Bronchial epithelial cell (primary cell): ENCODE measurements at regions not wholly inside any gene's neighbourhood (a gene's known extent, or its start where the extent isn't known, plus 50 kb on each side); places are given as distances from the start of the nearest gene placed in this dataset.

ENCODE experiments used
- DNase-seq: peaks from one replicate; pipeline ENCODE4 v3.0.0-alpha.2; 2010; ENCODE audit warnings: low read depth
- FAIRE-seq: peaks from 2 replicates; lab custom pipeline; 2011; peaks lifted over from hg19 to GRCh38; lab: Jason Lieb, UNC
- H3K27me3 ChIP-seq: 2 replicates; pipeline ENCODE4 v1.5.1; 2011; ENCODE audit warnings: low read length; ENCODE audit not compliant: control insufficient read depth, insufficient read depth
- H3K36me3 ChIP-seq: 2 replicates; pipeline ENCODE4 v1.5.1; 2011; ENCODE audit warnings: low read length; ENCODE audit not compliant: control insufficient read depth, insufficient read depth
- H3K4me3 ChIP-seq: 2 replicates; pipeline ENCODE4 v1.5.1; 2011; ENCODE audit warnings: mild to moderate bottlenecking, low read depth, low read length, control low read depth
- TF ChIP-seq, protein P1 (sequence below): IDR thresholded peaks from 2 replicates; pipeline ENCODE4 v1.5.1; 2011; ENCODE audit warnings: mild to moderate bottlenecking, moderate library complexity, low read length, control low read depth, inconsistent platforms; ENCODE audit not compliant: insufficient read depth, severe bottlenecking

DNA sequence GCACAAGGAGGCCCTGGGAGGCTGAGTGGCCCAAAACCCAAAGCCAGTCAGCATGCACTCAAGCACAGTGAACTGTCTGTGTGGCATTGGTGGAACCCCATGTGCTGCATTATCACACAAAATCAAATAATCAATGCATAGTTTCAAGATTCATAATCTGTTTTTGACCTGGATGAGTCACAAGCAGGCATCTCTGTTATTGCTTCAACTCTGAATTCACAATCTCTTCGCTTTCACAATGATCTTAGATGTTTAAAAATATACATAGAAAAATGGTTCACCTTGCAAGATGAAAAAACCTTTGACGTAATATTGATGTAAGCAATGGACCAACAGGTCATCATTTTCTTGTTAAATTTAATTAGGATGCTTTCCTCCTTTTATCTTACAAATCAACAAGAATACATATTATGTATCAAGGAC, 455.4 kb downstream of the IRS2 start:
- Histone ChIP-seq H3K4me3 (no peak overlapping the region), H3K27me3 (no peaks in the 10 kb centered on the region), H3K36me3 (no peaks in the 10 kb centered on the region)
- FAIRE-seq (no peak), DNase-seq (peak; percentile 44)
- TF ChIP-seq, protein P1, sequence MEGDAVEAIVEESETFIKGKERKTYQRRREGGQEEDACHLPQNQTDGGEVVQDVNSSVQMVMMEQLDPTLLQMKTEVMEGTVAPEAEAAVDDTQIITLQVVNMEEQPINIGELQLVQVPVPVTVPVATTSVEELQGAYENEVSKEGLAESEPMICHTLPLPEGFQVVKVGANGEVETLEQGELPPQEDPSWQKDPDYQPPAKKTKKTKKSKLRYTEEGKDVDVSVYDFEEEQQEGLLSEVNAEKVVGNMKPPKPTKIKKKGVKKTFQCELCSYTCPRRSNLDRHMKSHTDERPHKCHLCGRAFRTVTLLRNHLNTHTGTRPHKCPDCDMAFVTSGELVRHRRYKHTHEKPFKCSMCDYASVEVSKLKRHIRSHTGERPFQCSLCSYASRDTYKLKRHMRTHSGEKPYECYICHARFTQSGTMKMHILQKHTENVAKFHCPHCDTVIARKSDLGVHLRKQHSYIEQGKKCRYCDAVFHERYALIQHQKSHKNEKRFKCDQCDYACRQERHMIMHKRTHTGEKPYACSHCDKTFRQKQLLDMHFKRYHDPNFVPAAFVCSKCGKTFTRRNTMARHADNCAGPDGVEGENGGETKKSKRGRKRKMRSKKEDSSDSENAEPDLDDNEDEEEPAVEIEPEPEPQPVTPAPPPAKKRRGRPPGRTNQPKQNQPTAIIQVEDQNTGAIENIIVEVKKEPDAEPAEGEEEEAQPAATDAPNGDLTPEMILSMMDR: no peak

GRCh38 chr13:109330123-109330522, 456.3 kb downstream of the IRS2 start:
- no peak overlapping the region for H3K4me3 ChIP-seq
- FAIRE-seq: no peak
- no peak for DNase-seq

DNA sequence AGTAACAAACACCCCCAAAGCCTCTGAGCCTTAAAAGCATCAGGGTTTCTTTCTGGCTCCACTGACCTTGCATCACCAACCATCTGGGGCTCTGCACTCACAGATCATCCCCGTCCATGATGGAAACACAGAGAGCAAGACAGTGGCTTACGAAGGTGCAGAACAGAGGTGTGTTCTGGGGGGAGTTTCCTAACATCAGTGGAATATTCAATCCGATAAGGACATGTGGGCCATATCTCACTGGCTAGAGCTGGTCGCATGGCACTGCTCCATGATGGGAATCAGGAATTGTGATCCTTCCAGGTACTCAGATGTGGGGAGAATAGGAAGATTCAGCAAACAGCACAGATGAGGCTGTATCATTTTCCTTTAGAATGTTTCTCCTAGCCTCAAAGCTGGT, 457.2 kb downstream of the IRS2 start:
- no peak overlapping the region for H3K4me3 ChIP-seq
- FAIRE-seq: no peak

More at GRCh38 chr13:109330123-109330522, 456.3 kb downstream of the IRS2 start:
- H3K27me3 ChIP-seq: no peaks in the 10 kb centered on the region
- TF ChIP-seq, protein P1: no peak
- no peaks in the 10 kb centered on the region for H3K36me3 ChIP-seq

DNA sequence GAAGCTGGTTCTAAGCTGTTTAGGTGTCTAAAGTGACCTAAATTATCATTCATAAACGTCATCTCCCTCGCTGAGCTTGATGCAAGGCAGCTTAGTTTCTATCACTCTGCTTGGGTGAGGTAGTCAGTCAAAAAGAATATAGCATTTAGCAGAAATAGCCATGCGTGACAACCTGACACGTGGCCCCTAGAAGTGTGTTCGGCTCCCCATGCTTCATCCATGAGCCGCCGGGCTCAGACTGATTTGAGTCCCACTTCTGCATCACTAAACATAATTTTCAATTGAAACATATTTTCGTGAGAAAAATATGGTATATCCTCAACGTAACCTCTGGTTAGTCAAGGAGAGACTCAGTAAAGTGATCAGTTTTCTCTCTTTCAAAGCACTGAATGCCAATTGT, 459.8 kb downstream of the IRS2 start:
- Histone ChIP-seq H3K27me3 (no peaks in the 10 kb centered on the region), H3K36me3 (no peaks in the 10 kb centered on the region), H3K4me3 (no peak overlapping the region)
- FAIRE-seq: no peak
- TF ChIP-seq, protein P1: no peak
- DNase-seq: no peak

More for the DNA sequence above, 457.2 kb downstream of the IRS2 start:
- Histone ChIP-seq H3K36me3 (no peaks in the 10 kb centered on the region), H3K27me3 (no peaks in the 10 kb centered on the region)
- no peak for DNase-seq
- TF ChIP-seq, protein P1: no peak

GRCh38 chr13:109323338-109323737, 463.0 kb downstream of the IRS2 start:
- Histone ChIP-seq H3K27me3 (no peaks in the 10 kb centered on the region), H3K4me3 (no peak overlapping the region), H3K36me3 (no peaks in the 10 kb centered on the region)
- DNase-seq (no peak), FAIRE-seq (no peak)
- TF ChIP-seq, protein P1: no peak

- Histone ChIP-seq H3K27me3 (no peaks in the 10 kb centered on the region), H3K36me3 (no peaks in the 10 kb centered on the region), H3K4me3 (no peak overlapping the region)
- TF ChIP-seq, protein P1: no peak
- no peak for DNase-seq
- no peak for FAIRE-seq
Measured at GRCh38 chr13:109318945-109319590, 467.3 kb downstream of the IRS2 start.
